Neural cell (in vitro differentiated cells): ENCODE measurements at regions not wholly inside any gene's neighbourhood (a gene's known extent, or its start where the extent isn't known, plus 50 kb on each side); places are given as distances from the start of the nearest gene placed in this dataset.

Experiments
- EZH2 ChIP-seq: fragments of 200-600, 300-800 bp; shearing (Covaris generic), sonication (generic); IDR thresholded peaks from 2 replicates; pipeline ENCODE4 v1.6.1; 2014; ENCODE audit warnings: antibody characterized with exemption, low read length, borderline replicate concordance, mild to moderate bottlenecking; ENCODE audit not compliant: insufficient read depth, poor library complexity, severe bottlenecking
- POLR2AphosphoS5 ChIP-seq: IDR thresholded peaks from 2 replicates; pipeline ENCODE4 v1.6.1; 2012
- TF ChIP-seq, protein P1 (sequence below): fragments of 450-650 bp; IDR thresholded peaks from 2 replicates; pipeline ENCODE4 v1.5.1; 2014; ENCODE audit warnings: antibody characterized with exemption, mild to moderate bottlenecking, moderate library complexity; ENCODE audit not compliant: poor library complexity, severe bottlenecking

GRCh38 chr7:142381727-142382390, 124.0 kb upstream of the PRSS58 start:
- no peak for TF ChIP-seq POLR2AphosphoS5
- TF ChIP-seq, protein P1, sequence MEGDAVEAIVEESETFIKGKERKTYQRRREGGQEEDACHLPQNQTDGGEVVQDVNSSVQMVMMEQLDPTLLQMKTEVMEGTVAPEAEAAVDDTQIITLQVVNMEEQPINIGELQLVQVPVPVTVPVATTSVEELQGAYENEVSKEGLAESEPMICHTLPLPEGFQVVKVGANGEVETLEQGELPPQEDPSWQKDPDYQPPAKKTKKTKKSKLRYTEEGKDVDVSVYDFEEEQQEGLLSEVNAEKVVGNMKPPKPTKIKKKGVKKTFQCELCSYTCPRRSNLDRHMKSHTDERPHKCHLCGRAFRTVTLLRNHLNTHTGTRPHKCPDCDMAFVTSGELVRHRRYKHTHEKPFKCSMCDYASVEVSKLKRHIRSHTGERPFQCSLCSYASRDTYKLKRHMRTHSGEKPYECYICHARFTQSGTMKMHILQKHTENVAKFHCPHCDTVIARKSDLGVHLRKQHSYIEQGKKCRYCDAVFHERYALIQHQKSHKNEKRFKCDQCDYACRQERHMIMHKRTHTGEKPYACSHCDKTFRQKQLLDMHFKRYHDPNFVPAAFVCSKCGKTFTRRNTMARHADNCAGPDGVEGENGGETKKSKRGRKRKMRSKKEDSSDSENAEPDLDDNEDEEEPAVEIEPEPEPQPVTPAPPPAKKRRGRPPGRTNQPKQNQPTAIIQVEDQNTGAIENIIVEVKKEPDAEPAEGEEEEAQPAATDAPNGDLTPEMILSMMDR: no peak
- no peak for TF ChIP-seq EZH2
